HG03064 (cell line): ENCODE measurements at regions not wholly inside any gene's neighbourhood (a gene's known extent, or its start where the extent isn't known, plus 50 kb on each side); places are given as distances from the start of the nearest gene placed in this dataset.
A peak's percentile ranks its signal among the peaks of the same experiment; 100 is the strongest.
"Not testable (repeated sequence)": the region's sequence is repeated elsewhere in the genome, so short reads cannot be mapped to it uniquely, and the experiment has no call there.

Experiments
- ATAC-seq: cut with Tn5 transposase; IDR thresholded peaks from one replicate; pipeline ENCODE4 v1.9.1; 2021; ENCODE audit warnings: low read depth; ENCODE audit not compliant: unreplicated experiment

GRCh38 chr12:67484791-67485480 lies 163.6 kb upstream of the DYRK2 start:
- ATAC-seq, result no peak

DNA sequence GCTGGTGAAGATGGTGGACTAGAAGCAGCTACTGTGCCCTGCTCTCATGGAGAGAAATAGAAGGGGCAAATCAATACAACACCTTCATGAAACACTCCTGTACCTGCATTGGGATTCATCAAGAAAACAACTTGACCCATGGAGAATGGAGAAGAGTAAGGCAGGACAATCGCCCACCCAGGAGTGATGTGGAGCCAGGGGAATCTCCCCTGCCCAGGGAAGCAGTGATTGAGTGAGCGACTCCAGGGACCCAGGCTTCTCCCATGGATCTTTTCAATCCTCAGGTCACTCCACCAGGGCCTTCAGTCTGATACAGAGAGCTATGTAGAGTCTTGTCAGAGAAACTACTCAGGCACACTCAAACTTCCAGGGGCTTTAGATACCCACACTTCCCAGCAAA lies 161.9 kb upstream of the DYRK2 start:
- ATAC-seq, result no peak

GRCh38 chr12:67488349-67488748 lies 160.2 kb upstream of the DYRK2 start:
- not testable (repeated sequence) for ATAC-seq

GRCh38 chr12:67489007-67489406 lies 159.5 kb upstream of the DYRK2 start:
- ATAC-seq, result no peak

- no peak for ATAC-seq
Observed at GRCh38 chr12:67496581-67496980, 152.0 kb upstream of the DYRK2 start.

DNA sequence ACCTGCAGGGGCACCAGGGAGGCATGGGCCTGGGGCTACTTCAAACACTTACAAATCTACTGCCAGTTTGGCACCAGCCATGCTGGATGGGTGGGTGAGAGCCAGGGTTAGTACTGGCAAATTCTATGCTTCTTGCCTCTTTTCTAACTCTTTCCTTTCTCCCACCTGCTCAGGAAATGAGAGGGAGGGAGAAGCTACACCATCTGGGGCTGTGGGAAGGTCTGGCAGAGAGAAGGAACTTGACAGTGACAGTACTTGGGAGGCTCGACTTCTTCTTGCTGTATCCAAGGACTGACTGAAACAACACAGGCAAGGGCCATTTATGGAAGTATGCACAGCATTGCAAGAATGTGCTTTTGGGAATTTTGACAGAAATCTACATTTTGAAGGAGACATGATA lies 149.6 kb upstream of the DYRK2 start:
- no peak for ATAC-seq

- ATAC-seq, result no peak
Observed at GRCh38 chr12:67501362-67501761, 147.2 kb upstream of the DYRK2 start.

DNA sequence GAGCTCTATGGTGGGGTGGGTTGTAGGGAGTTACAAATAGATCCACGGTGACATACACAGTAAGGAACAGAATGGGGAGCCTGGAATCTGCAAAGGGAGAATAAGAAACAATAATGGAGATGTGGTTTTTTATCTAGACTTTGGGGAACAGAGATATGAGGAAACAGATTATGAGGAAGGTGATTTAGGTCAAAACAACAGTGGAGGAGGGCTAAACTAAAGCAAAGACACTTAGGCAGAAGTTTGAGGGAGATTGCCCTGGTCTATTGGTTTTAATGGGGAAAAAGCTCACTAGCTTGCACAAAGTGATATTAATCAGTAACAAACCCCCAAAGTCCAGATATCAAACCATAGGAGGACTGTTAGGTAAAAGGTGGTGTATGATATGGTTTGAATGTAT lies 144.5 kb upstream of the DYRK2 start:
- no peak for ATAC-seq

- no peak for ATAC-seq
Observed at GRCh38 chr12:67506739-67507138, 141.8 kb upstream of the DYRK2 start.

- no peak for ATAC-seq
Observed at GRCh38 chr12:67508830-67509229, 139.7 kb upstream of the DYRK2 start.

DNA sequence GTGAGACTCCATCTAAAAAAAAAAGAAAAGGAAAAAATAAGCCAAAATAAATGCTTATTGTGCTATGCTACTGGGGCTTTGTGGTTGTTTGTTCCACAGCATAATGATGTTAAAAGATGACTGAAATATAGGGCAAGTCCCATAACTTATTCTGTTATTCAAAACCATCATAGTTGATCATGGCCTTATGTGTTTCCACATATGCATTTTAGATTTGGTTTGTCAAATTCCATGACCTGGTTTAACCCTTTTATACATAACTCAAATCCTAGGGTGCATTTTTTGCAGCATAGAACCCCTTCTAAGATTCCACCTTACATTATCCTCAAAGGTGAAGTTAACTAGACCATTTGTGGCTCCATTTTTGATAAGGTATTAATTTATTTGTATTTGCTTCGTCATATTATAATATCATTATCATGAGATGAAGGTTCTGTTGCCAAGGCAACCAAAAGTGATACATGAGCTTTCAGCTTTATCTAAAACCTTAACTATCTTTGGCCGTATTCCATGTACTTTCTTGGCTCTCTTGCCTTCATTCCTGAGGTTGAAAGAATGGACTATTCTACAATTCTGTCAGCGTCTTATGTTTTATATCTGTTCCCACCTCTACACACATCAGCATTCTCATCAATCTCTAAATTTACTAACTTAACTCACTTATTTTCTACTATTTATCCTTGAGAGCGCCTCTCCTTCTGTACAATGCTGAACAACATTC lies 138.7 kb upstream of the DYRK2 start:
- no peak for ATAC-seq

DNA sequence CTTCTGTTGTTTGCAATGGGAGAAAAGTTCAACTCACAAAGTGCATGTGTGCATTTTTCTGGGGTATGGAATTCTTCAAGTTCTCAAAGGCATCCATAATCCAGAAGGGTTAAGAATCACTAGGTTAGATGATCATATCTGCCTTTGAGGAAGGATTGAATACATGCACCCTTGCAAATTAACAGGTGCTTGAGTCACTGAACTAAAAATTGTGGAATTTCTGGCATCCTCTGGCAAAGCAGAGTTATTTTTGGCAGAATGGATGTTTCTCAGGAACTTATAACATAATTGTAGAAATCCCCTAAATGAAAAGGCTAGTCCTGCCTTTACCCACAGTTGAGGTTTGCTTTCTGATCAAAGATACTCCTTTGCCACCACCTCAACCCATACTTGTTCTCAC lies 136.5 kb upstream of the DYRK2 start:
- no peak for ATAC-seq

GRCh38 chr12:67514502-67514901 lies 134.0 kb upstream of the DYRK2 start:
- no peak for ATAC-seq

DNA sequence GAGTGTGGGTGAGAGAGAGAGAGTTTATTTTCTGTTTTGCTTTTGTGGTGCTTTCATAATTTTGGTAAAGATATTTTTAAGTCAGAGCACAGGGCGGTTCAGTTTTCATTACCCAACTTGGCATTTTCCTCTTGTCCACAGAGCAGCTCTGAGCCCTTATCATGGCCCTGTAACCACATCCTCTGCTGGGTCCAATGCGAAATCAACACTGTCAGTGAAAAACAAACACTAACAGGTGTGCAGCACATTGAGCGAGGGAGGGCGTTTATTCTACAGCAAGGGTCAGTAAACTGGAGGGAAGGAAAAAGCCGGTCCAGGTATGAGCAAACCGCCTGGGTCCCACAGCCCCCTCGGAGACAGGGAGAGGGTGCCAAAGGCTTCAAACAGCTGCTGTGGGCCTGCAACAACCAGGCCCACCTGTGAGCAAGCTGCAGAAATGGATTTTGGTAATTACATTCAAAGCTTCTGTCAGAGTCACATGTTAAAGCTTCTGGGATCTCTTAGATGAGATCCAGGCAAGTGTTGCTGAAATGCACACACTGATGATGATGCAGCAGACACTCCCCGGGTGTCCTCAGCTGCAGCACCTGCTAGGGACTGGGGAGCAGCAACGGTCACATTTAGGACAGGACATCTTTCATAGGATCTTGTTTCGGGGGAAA lies 132.7 kb upstream of the DYRK2 start:
- ATAC-seq, result peak; percentile 98

DNA sequence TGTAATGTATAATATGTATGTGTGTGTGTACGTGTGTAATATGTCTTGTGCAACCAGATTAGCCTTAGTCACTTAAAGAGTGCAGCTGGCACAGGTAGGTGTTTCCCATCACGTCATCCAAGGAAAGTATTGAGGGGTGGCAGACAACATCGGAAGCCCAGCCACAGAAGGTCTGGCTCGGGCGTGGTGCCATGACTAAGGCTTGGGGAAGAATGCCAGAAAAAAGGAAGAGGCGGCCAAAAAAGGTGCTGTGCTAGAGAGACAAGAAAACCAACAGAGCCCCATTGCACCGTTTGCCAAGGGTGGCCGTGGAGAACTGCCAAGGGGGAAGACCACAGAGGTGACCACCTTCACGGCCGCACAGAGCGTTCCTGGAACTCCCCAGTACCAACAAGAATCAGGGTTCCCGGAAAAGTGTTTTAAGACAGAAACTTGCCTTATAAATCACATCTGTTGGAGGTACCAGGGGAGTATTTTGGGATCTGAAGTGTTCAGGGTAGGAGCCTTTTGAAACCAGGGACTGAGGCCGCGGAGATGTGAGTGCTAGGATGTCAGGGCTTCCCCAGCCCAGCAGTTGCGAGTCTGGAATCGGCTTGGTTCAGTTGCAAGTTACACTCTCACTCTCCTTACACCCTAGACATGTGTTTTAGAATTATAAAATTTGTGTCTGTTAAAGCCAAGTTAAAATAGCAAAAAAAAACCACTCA lies 131.2 kb upstream of the DYRK2 start:
- no peak for ATAC-seq

DNA sequence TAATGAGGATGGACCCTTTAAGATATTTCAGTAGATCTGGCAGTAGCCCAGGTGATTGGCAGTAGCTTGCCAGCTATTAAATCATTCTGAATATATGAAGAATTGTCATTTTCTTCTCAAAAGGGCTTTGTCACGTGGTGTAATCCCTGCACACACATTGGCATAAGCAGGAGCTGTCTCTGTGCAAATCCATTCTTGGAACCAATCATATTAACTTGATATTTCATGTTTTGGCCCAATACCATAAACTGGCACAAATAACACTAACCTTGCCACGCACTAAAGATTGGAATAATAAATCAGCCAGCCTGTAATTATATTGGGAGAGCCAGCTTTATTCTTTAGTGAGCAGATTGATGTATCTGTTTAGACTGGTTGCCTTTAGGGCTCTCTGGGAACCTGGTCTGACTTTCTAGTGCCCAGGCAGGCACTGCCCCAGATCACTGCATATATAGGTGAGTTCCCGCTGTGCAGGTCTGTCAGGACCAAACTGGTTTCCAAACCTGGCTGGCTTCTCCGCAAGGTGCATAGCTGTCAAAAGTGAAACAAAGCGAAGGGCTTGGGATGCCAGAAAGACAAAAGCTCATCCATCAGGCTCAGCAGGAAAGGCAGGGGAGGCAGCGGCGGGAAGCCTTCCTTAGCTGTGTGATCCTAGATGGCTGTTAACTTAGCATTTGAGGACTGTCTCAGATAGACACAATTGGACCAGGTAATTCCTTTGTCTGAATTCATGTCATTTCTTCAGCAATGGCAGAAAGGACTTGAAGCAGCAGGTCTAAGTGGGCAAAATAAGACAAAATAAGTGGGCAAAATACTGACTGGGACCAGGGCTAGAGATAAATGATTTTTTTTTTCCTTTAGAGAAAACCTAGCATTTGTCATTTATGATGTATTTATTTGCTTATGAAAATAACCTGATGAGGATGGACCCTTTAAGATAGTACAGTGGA lies 128.8 kb upstream of the DYRK2 start:
- no peak for ATAC-seq

DNA sequence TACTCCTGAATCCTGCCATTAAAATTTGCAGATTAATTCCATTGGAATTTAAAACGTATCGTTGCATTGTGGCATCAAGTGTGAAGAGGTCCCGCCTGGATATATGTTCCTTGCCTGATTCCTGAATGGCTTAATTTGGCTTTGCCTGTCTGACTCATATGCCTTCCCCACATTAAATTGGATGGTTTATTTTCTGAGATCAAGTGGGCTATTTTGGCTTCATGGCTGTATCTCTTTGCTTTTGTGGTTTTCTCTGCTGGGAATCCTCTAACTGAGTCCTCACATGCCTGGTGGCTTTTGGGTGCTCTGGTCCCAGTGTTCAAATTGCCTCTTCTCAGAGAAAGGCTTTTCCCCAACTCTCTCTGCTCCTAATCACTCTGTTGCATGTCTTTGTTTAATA lies 127.9 kb upstream of the DYRK2 start:
- ATAC-seq, result no peak

GRCh38 chr12:67522222-67522621 lies 126.3 kb upstream of the DYRK2 start:
- ATAC-seq, result no peak

DNA sequence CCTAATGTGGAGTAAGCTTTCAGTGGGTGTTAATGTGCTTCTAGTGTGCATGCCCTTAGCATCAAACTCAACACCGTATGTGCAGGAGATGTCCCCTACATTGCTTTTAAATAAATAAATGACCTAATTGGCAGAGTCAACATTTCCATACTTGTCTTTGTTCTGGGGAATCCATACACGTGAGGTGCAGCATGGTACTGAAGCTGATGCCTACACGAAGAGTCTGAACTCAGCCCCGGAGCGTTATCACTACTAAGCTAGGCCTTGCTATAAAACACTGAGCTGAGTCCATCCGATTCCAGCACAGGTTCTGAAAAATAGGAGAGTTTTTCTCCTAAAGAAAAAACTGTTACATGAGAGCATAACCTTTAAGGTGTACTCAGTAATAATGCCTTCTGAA lies 125.0 kb upstream of the DYRK2 start:
- no peak for ATAC-seq
